Spleen (tissue), 11 donors: ENCODE measurements at regions not wholly inside any gene's neighbourhood (a gene's known extent, or its start where the extent isn't known, plus 50 kb on each side); places are given as distances from the start of the nearest gene placed in this dataset.

Experiments used
- DNase-seq: peaks from one replicate; pipeline ENCODE4 v3.0.0-alpha.2; 2020
- H3K27ac ChIP-seq, 8 donors: fragments of 200-600 bp; sonication (generic) in 7 of 8; 1 replicate in 4 of 8; 2 replicates in 4 of 8; pipeline versions ENCODE4 v1.5.0 to v1.8.0; 2016 to 2021; ENCODE audit warnings: inconsistent platforms in 4 of 8, mild to moderate bottlenecking in 4 of 8, moderate library complexity in 1 of 8
- H3K27me3 ChIP-seq, 7 donors: fragments of 200-600 bp; sonication (generic) in 6 of 7; replicated peaks in 1 of 7; 1 replicate in 4 of 7; 2 replicates in 3 of 7; pipeline versions ENCODE4 v1.5.0 to v1.8.0; 2016 to 2021; ENCODE audit warnings: inconsistent platforms in 3 of 7, mild to moderate bottlenecking in 1 of 7
- H3K36me3 ChIP-seq, 6 donors: fragments of 200-600 bp; sonication (generic) in 5 of 6; 1 replicate in 4 of 6; 2 replicates in 2 of 6; pipeline versions ENCODE4 v1.5.0 to v1.8.0; 2016 to 2021; ENCODE audit warnings: inconsistent platforms in 2 of 6
- H3K4me1 ChIP-seq, 6 donors: fragments of 200-600 bp; sonication (generic) in 5 of 6; 1 replicate in 3 of 6; 2 replicates in 3 of 6; pipeline versions ENCODE4 v1.5.0 to v1.8.0; 2016 to 2021; ENCODE audit warnings: inconsistent platforms in 3 of 6
- H3K4me3 ChIP-seq, 8 donors: fragments of 200-600 bp; sonication (generic) in 7 of 8; 1 replicate in 4 of 8; 2 replicates in 4 of 8; pipeline versions ENCODE4 v1.5.0 to v1.8.0; 2016 to 2021; ENCODE audit warnings: inconsistent platforms in 4 of 8, mild to moderate bottlenecking in 4 of 8, moderate library complexity in 2 of 8
- H3K9me3 ChIP-seq, 8 donors: fragments of 200-600 bp; sonication (generic) in 7 of 8; 1 replicate in 4 of 8; 2 replicates in 4 of 8; pipeline versions ENCODE4 v1.5.0 to v1.8.0; 2016 to 2021; ENCODE audit warnings: inconsistent platforms in 4 of 8
- POLR2A ChIP-seq, 3 donors: fragments of 450-650 bp; IDR thresholded peaks; one replicate each; pipeline ENCODE4 v1.5.1; 2017; ENCODE audit warnings: antibody characterized with exemption in 3 of 3, mild to moderate bottlenecking in 1 of 3
- POLR2AphosphoS5 ChIP-seq, 3 donors: sonication (generic); formaldehyde crosslinking; IDR thresholded peaks; one replicate each; pipeline ENCODE4 v1.5.1; 2017; ENCODE audit warnings: antibody characterized with exemption in 3 of 3
- WGBS, 5 donors: extraction: QIAGEN DNeasy Blood & Tissue Kit in 3 of 5; methylation state at CpG; one replicate each; pipeline versions ENCODE4 v1.1.5 to v1.1.7; 2013 to 2018; 5-methylcytosine and 5-hydroxymethylcytosine counted together
- intact Hi-C: fragments of 100-400 bp; cut with DNase I; formaldehyde crosslinking; loops from one replicate; pipeline ENCODE4 v1.15.0; 2023; ENCODE audit warnings: low total_unique reads
- TF ChIP-seq, protein P1 (sequence below), 11 experiments: fragments of 200-600 bp in 7 of 11; fragments of 450-650 bp in 4 of 11; sonication (generic) in 4 of 11; IDR thresholded peaks in 8 of 11; conservative IDR thresholded peaks in 3 of 11; 1 replicate in 7 of 11; 2 replicates in 4 of 11; pipeline versions ENCODE4 v1.4.0 to v1.8.0; 2016 to 2021; ENCODE audit warnings: antibody characterized with exemption in 11 of 11, inconsistent platforms in 4 of 11, mild to moderate bottlenecking in 1 of 11
- donor health status: healthy with polysubstance abuse.
- donor health status: DM: no; HTN: no; CAD: no; lungs with moderate emphysema.
- donor health status: DM: no; HTN: no; CAD: no.
- donor health status: Bipolar disorder and iron deficiency.
- donor health status: healthy.
- donor health status: DM: no; HTN: no; CAD: no.
- donor health status: DM: yes; HTN: yes; CAD: no.

DNA sequence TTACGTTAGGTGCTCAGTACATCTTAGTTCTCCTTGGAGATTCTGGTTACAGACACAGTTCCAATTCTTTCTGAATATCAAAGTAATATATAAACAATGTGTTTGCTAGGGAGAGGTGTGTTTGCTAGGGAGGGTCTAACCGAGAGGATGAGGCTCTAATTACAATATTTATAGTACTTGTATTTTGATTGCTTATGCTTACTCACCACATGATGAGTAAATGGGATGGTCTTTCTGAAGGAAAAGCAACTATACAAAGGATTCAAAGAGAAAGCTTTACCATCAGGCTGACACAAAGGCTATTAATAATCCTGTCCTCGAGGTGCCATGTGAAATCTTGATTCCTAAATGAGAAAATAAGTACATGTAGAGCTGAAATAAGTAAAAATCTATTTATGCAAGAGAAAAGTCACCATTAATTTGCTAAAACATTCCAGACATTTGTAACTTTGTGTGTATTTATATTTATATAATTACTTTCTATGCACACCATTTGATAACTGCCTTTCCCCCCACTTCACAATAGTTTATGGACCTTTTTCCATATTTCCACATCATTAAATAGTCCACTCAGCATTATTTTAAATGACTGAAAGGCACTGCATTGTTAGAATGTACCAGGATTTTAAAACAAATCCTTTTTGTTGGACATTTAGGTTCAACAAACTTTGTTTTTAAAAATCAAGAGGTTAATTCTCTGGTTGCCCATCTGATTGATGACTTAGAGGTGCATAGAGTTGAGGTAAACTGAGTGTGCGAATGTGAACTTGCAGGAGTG lies 94.5 kb upstream of the FN1 start:
- no peak for TF ChIP-seq POLR2A (IDR thresholded peaks at IDR 0.05)
- no peak for TF ChIP-seq POLR2AphosphoS5 (IDR thresholded peaks at IDR 0.05)
- TF ChIP-seq, protein P1, sequence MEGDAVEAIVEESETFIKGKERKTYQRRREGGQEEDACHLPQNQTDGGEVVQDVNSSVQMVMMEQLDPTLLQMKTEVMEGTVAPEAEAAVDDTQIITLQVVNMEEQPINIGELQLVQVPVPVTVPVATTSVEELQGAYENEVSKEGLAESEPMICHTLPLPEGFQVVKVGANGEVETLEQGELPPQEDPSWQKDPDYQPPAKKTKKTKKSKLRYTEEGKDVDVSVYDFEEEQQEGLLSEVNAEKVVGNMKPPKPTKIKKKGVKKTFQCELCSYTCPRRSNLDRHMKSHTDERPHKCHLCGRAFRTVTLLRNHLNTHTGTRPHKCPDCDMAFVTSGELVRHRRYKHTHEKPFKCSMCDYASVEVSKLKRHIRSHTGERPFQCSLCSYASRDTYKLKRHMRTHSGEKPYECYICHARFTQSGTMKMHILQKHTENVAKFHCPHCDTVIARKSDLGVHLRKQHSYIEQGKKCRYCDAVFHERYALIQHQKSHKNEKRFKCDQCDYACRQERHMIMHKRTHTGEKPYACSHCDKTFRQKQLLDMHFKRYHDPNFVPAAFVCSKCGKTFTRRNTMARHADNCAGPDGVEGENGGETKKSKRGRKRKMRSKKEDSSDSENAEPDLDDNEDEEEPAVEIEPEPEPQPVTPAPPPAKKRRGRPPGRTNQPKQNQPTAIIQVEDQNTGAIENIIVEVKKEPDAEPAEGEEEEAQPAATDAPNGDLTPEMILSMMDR (IDR thresholded peaks at IDR 0.05 in 8 of 11, conservative IDR thresholded peaks at IDR 0.05 in 3 of 11): no peak
- peaks cover 0 to 18% (median 12%) of the 10 kb centered on the region in 8 donors for H3K9me3 ChIP-seq
- intact Hi-C loops: no loop called here
- H3K36me3 ChIP-seq: no peaks in the 10 kb centered on the region
- H3K4me1 ChIP-seq: no peaks in the 10 kb centered on the region
- no peak for DNase-seq
- H3K27ac ChIP-seq: no peak overlapping the region
- H3K27me3 ChIP-seq: no peaks in the 10 kb centered on the region
- no peak overlapping the region for H3K4me3 ChIP-seq
- 73 to 87% (median 78%) methylated on average over 4 of the region's 4 CpGs for WGBS, 5 donors

- Histone ChIP-seq H3K4me3 (no peak overlapping the region), H3K4me1 (no peaks in the 10 kb centered on the region), H3K9me3 (peaks cover 0 to 13% (median 11%) of the 10 kb centered on the region in 8 donors), H3K36me3 (no peaks in the 10 kb centered on the region), H3K27me3 (no peaks in the 10 kb centered on the region), H3K27ac (no peak overlapping the region)
- intact Hi-C loops: no loop called here
- 72 to 87% (median 81%) methylated on average over 5 of the region's 5 CpGs for WGBS, 5 donors
- DNase-seq: no peak
- TF ChIP-seq POLR2A (IDR thresholded peaks at IDR 0.05) (no peak), POLR2AphosphoS5 (IDR thresholded peaks at IDR 0.05) (no peak)
- TF ChIP-seq, protein P1 (IDR thresholded peaks at IDR 0.05 in 8 of 11, conservative IDR thresholded peaks at IDR 0.05 in 3 of 11): no peak
Observed at GRCh38 chr2:215529271-215529670, 93.4 kb upstream of the FN1 start.

- intact Hi-C loops: no loop called here
- WGBS, 5 donors: 86 to 95% (median 94%) methylated on average over 2 of the region's 2 CpGs
- DNase-seq: no peak
- H3K4me1 ChIP-seq: no peaks in the 10 kb centered on the region
- H3K27me3 ChIP-seq: no peaks in the 10 kb centered on the region
- peaks cover 0 to 6% (median 4%) of the 10 kb centered on the region in 8 donors for H3K9me3 ChIP-seq
- no peaks in the 10 kb centered on the region for H3K36me3 ChIP-seq
- TF ChIP-seq, protein P1 (IDR thresholded peaks at IDR 0.05 in 8 of 11, conservative IDR thresholded peaks at IDR 0.05 in 3 of 11): no peak
- H3K27ac ChIP-seq: no peak overlapping the region
- no peak overlapping the region for H3K4me3 ChIP-seq
Observed at GRCh38 chr2:215528555-215528954, 92.7 kb upstream of the FN1 start.

DNA sequence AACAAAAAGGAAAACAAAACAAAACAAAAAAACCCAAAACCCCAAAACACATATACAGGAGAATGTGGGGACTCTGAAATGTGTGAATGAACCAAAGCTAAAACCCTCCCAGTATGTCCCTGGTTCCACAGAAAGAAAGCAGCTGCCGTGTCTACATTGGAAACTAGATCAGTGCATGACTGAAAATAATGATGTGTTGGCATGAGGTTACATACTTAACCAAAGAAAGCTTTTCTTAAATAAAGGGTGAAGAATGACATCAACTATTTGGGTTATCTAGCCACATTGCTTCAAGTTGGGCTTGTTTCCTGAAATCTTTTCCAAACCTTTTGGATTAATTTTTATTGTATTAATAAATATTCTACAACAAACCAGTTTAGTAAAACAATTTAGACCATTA lies 91.9 kb upstream of the FN1 start:
- Histone ChIP-seq H3K27me3 (no peaks in the 10 kb centered on the region), H3K27ac (no peak overlapping the region), H3K4me1 (no peaks in the 10 kb centered on the region), H3K9me3 (no peaks in the 10 kb centered on the region), H3K4me3 (no peak overlapping the region), H3K36me3 (no peaks in the 10 kb centered on the region)
- no peak for TF ChIP-seq POLR2AphosphoS5 (IDR thresholded peaks at IDR 0.05)
- no peak for DNase-seq
- WGBS, 5 donors: 71 to 96% (median 85%) methylated on average over 1 of the region's 1 CpG
- intact Hi-C loops: no loop called here
